ENCODE measurements at regions not wholly inside any gene's neighbourhood (a gene's known extent, or its start where the extent isn't known, plus 50 kb on each side); places are given as distances from the start of the nearest gene placed in this dataset.

GRCh38 chr5:3214396-3214795 lies 381.2 kb upstream of the IRX1 start:
- no peak overlapping the region for H3K4me3 Mint-ChIP-seq
- no peaks in the 10 kb centered on the region for H3K9me3 Mint-ChIP-seq
- TF ChIP-seq CTCF (conservative IDR thresholded peaks at IDR 0.05), result no peak
- H3K36me3 Mint-ChIP-seq (ENCODE audit: low read depth), result no peaks in the 10 kb centered on the region
- no peaks in the 10 kb centered on the region for H3K4me1 Mint-ChIP-seq
- no peaks in the 10 kb centered on the region for H3K27me3 Mint-ChIP-seq (ENCODE audit: low read depth)
- no peak overlapping the region for H3K27ac Mint-ChIP-seq (ENCODE audit: unreplicated experiment)
- no peak for DNase-seq (ENCODE audit: low read depth, low spot score)

- no peak overlapping the region for H3K27ac Mint-ChIP-seq (ENCODE audit: unreplicated experiment)
- no peak for TF ChIP-seq CTCF (conservative IDR thresholded peaks at IDR 0.05)
- H3K4me3 Mint-ChIP-seq, result no peak overlapping the region
- no peaks in the 10 kb centered on the region for H3K36me3 Mint-ChIP-seq (ENCODE audit: low read depth)
- no peak for DNase-seq (ENCODE audit: low read depth, low spot score)
- no peaks in the 10 kb centered on the region for H3K4me1 Mint-ChIP-seq
- H3K27me3 Mint-ChIP-seq (ENCODE audit: low read depth), result no peaks in the 10 kb centered on the region
- no peaks in the 10 kb centered on the region for H3K9me3 Mint-ChIP-seq
Measured at GRCh38 chr5:3212869-3213268, 382.8 kb upstream of the IRX1 start.

GRCh38 chr5:3210531-3210930 lies 385.1 kb upstream of the IRX1 start:
- H3K4me1 Mint-ChIP-seq, result no peaks in the 10 kb centered on the region
- no peak overlapping the region for H3K4me3 Mint-ChIP-seq
- no peak for TF ChIP-seq CTCF (conservative IDR thresholded peaks at IDR 0.05)

GRCh38 chr5:3209918-3210317 lies 385.7 kb upstream of the IRX1 start:
- Mint-ChIP-seq H3K27me3 (ENCODE audit: low read depth) (no peaks in the 10 kb centered on the region), H3K9me3 (no peaks in the 10 kb centered on the region), H3K4me3 (no peak overlapping the region), H3K27ac (ENCODE audit: unreplicated experiment) (no peak overlapping the region), H3K4me1 (no peaks in the 10 kb centered on the region), H3K36me3 (ENCODE audit: low read depth) (no peaks in the 10 kb centered on the region)
- no peak for DNase-seq (ENCODE audit: low read depth, low spot score)
- TF ChIP-seq CTCF (conservative IDR thresholded peaks at IDR 0.05), result no peak

More at GRCh38 chr5:3210531-3210930, 385.1 kb upstream of the IRX1 start:
- DNase-seq (ENCODE audit: low read depth, low spot score), result no peak
- H3K27me3 Mint-ChIP-seq (ENCODE audit: low read depth), result no peaks in the 10 kb centered on the region
- H3K36me3 Mint-ChIP-seq (ENCODE audit: low read depth), result no peaks in the 10 kb centered on the region
- peak overlapping the region; percentile 63 for H3K27ac Mint-ChIP-seq (ENCODE audit: unreplicated experiment)
- no peaks in the 10 kb centered on the region for H3K9me3 Mint-ChIP-seq

- no peaks in the 10 kb centered on the region for H3K36me3 Mint-ChIP-seq (ENCODE audit: low read depth)
- peaks cover 19% of the 10 kb centered on the region for H3K4me1 Mint-ChIP-seq
- no peak for DNase-seq (ENCODE audit: low read depth, low spot score)
- no peak overlapping the region for H3K4me3 Mint-ChIP-seq
- no peak for TF ChIP-seq CTCF (conservative IDR thresholded peaks at IDR 0.05)
- H3K27me3 Mint-ChIP-seq (ENCODE audit: low read depth), result peaks cover 16% of the 10 kb centered on the region
- no peak overlapping the region for H3K27ac Mint-ChIP-seq (ENCODE audit: unreplicated experiment)
- H3K9me3 Mint-ChIP-seq, result peaks cover 2% of the 10 kb centered on the region
Measured at GRCh38 chr5:3202570-3202969, 393.1 kb upstream of the IRX1 start.

- no peak overlapping the region for H3K4me3 Mint-ChIP-seq
- TF ChIP-seq CTCF (conservative IDR thresholded peaks at IDR 0.05), result no peak
Measured at GRCh38 chr5:3201941-3202340, 393.7 kb upstream of the IRX1 start.

More at GRCh38 chr5:3201941-3202340, 393.7 kb upstream of the IRX1 start:
- no peak for DNase-seq (ENCODE audit: low read depth, low spot score)
- Mint-ChIP-seq H3K27ac (ENCODE audit: unreplicated experiment) (no peak overlapping the region), H3K36me3 (ENCODE audit: low read depth) (no peaks in the 10 kb centered on the region), H3K4me1 (peaks cover 25% of the 10 kb centered on the region), H3K27me3 (ENCODE audit: low read depth) (peaks cover 16% of the 10 kb centered on the region), H3K9me3 (peaks cover 2% of the 10 kb centered on the region)
